ENCODE measurements at regions not wholly inside any gene's neighbourhood (a gene's known extent, or its start where the extent isn't known, plus 50 kb on each side); places are given as distances from the start of the nearest gene placed in this dataset.

DNA sequence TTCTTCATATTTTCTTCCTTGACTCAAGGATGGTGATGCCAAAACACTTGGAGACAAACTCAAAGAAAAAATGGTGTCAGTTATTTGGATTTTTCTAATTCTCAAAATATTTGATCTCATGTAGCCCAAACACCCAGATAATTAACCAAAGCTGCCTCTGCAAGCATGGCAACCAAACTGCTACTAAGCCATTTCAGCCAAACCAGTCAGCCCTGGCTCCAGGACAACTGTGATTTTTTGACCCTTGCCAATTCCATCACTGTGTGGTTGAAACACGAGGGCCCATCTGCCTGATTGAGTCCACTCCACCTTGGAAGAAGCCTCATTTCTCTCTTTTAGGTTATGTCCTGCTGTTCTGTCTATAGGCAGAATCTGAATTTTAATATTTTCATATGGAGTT is 277.4 kb downstream of the BLID start:
- intact Hi-C loops (cut with micrococcal nuclease; ENCODE audit: unreplicated experiment) (no loop called here), in situ Hi-C loops (cut with HindIII; ENCODE audit: extremely low pct_ligation_motif_present, low pct_unique_long_range_greater_than_20kb) (no loop called here)
- H3K9me3 ChIP-seq (ENCODE audit: low read length) = peaks cover 6% of the 10 kb centered on the region; the same call in 1 of the 2 replicates
- no peak for FAIRE-seq
- DNase-seq (ENCODE audit: low spot score) = no peak
- no peaks in the 10 kb centered on the region for H3K27me3 ChIP-seq (ENCODE audit: control insufficient read depth in 1 of 2, insufficient read depth in 2 of 2, low read length in 2 of 2)
- no peaks in the 10 kb centered on the region for H3K79me2 ChIP-seq (ENCODE audit: insufficient read depth, low read length)
- no TSS peak for BruUV-seq (replicated peaks)
- no peak overlapping the region for H3K9ac ChIP-seq (ENCODE audit: insufficient read depth, low read depth, low read length)
- H3K4me1 ChIP-seq (ENCODE audit: insufficient read depth, low read length) = no peaks in the 10 kb centered on the region
- TF ChIP-seq ZNF350 (CRISPR knock-in tag; IDR thresholded peaks at IDR 0.05; ENCODE audit: borderline replicate concordance, low read depth) = no peak
- TF ChIP-seq MXD4 (CRISPR knock-in tag; IDR thresholded peaks at IDR 0.05) = no peak
- no peak overlapping the region for H3K4me3 ChIP-seq (replicated peaks in 1 of 3; ENCODE audit: insufficient read depth in 1 of 3, low read depth in 2 of 3, low read length in 3 of 3)
- CTCF ChIA-PET (ENCODE audit: low intra/inter-chr PET ratio, low total read pairs) = no interaction called here
- 0% methylated on average over 1 of the region's 1 CpG for WGBS (ENCODE audit: low lambda C conversion rate)
- POLR2A ChIA-PET = no interaction called here
- no peaks in the 10 kb centered on the region for H3K36me3 ChIP-seq (replicated peaks in 1 of 2; ENCODE audit: control insufficient read depth in 1 of 2, insufficient read depth in 2 of 2, low read length in 2 of 2)
- H3K27ac ChIP-seq (ENCODE audit: extremely low read length, insufficient read depth, low read length) = no peak overlapping the region
- no peaks in the 10 kb centered on the region for H4K20me1 ChIP-seq (ENCODE audit: insufficient read depth, low read length)
- H3K4me2 ChIP-seq (ENCODE audit: low read depth, low read length) = no peak overlapping the region
- H2AFZ ChIP-seq (ENCODE audit: low read length) = no peak overlapping the region
- no peak for ATAC-seq

DNA sequence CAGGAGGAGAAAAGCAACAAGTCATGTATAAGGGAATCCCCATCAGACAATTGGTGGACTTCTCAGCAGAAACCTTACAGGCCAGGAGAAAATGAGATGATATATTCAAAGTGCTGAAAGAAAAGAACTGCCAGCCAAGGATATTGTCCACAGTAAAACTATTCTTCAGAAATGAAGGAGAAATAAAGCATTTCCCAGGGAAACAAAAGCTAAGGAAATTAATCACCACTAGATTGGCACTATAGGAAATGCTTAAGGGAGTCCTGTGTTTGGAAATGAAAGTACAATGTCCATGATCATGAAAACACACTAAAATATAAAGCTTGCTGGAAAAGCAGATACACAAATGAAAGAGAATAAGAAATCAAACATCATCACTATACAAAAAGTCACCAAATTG is 282.0 kb downstream of the BLID start:
- FAIRE-seq (no peak), ATAC-seq (no peak), DNase-seq (ENCODE audit: low spot score) (no peak)
- ChIA-PET POLR2A (no interaction called here), CTCF (ENCODE audit: low intra/inter-chr PET ratio, low total read pairs) (no interaction called here)
- Histone ChIP-seq H3K27ac (ENCODE audit: extremely low read length, insufficient read depth, low read length) (no peak overlapping the region), H3K36me3 (replicated peaks in 1 of 2; ENCODE audit: control insufficient read depth in 1 of 2, insufficient read depth in 2 of 2, low read length in 2 of 2) (no peaks in the 10 kb centered on the region), H2AFZ (ENCODE audit: low read length) (no peak overlapping the region), H3K4me2 (ENCODE audit: low read depth, low read length) (no peak overlapping the region), H4K20me1 (ENCODE audit: insufficient read depth, low read length) (no peaks in the 10 kb centered on the region), H3K4me3 (replicated peaks in 1 of 3; ENCODE audit: insufficient read depth in 1 of 3, low read depth in 2 of 3, low read length in 3 of 3) (no peak overlapping the region), H3K79me2 (ENCODE audit: insufficient read depth, low read length) (no peaks in the 10 kb centered on the region), H3K4me1 (ENCODE audit: insufficient read depth, low read length) (no peaks in the 10 kb centered on the region), H3K9ac (ENCODE audit: insufficient read depth, low read depth, low read length) (no peak overlapping the region), H3K27me3 (ENCODE audit: control insufficient read depth in 1 of 2, insufficient read depth in 2 of 2, low read length in 2 of 2) (no peaks in the 10 kb centered on the region), H3K9me3 (ENCODE audit: low read length) (peaks cover 14% of the 10 kb centered on the region)
- TF ChIP-seq, protein P1, sequence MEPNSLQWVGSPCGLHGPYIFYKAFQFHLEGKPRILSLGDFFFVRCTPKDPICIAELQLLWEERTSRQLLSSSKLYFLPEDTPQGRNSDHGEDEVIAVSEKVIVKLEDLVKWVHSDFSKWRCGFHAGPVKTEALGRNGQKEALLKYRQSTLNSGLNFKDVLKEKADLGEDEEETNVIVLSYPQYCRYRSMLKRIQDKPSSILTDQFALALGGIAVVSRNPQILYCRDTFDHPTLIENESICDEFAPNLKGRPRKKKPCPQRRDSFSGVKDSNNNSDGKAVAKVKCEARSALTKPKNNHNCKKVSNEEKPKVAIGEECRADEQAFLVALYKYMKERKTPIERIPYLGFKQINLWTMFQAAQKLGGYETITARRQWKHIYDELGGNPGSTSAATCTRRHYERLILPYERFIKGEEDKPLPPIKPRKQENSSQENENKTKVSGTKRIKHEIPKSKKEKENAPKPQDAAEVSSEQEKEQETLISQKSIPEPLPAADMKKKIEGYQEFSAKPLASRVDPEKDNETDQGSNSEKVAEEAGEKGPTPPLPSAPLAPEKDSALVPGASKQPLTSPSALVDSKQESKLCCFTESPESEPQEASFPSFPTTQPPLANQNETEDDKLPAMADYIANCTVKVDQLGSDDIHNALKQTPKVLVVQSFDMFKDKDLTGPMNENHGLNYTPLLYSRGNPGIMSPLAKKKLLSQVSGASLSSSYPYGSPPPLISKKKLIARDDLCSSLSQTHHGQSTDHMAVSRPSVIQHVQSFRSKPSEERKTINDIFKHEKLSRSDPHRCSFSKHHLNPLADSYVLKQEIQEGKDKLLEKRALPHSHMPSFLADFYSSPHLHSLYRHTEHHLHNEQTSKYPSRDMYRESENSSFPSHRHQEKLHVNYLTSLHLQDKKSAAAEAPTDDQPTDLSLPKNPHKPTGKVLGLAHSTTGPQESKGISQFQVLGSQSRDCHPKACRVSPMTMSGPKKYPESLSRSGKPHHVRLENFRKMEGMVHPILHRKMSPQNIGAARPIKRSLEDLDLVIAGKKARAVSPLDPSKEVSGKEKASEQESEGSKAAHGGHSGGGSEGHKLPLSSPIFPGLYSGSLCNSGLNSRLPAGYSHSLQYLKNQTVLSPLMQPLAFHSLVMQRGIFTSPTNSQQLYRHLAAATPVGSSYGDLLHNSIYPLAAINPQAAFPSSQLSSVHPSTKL (CRISPR knock-in tag; IDR thresholded peaks at IDR 0.05) = no peak
- TF ChIP-seq SSRP1 (CRISPR knock-in tag; IDR thresholded peaks at IDR 0.05) = no peak
- TF ChIP-seq PHF21A (CRISPR knock-in tag; IDR thresholded peaks at IDR 0.05) = no peak
- no peak for TF ChIP-seq DMAP1 (CRISPR knock-in tag; IDR thresholded peaks at IDR 0.05)
- TF ChIP-seq KDM6A (CRISPR knock-in tag; IDR thresholded peaks at IDR 0.05; ENCODE audit: low read depth) = no peak
- no peak for TF ChIP-seq CREM (IDR thresholded peaks at IDR 0.05)
- TF ChIP-seq CREM (CRISPR knock-in tag; IDR thresholded peaks at IDR 0.05) = no peak
- no TSS peak for BruUV-seq (replicated peaks)
- intact Hi-C loops (cut with micrococcal nuclease; ENCODE audit: unreplicated experiment) (no loop called here), in situ Hi-C loops (cut with HindIII; ENCODE audit: extremely low pct_ligation_motif_present, low pct_unique_long_range_greater_than_20kb) (no loop called here)

Data from HepG2 (cell line).